HG03575 (cell line): ENCODE measurements at regions not wholly inside any gene's neighbourhood (a gene's known extent, or its start where the extent isn't known, plus 50 kb on each side); places are given as distances from the start of the nearest gene placed in this dataset.
A peak's percentile ranks its signal among the peaks of the same experiment; 100 is the strongest.
"Not testable (repeated sequence)": the region's sequence is repeated elsewhere in the genome, so short reads cannot be mapped to it uniquely, and the experiment has no call there.

Experiments used
- ATAC-seq: cut with Tn5 transposase; IDR thresholded peaks from one replicate; pipeline ENCODE4 v1.9.1; 2021; ENCODE audit not compliant: unreplicated experiment, insufficient number of reproducible peaks, low FRiP score; ENCODE audit errors: extremely low read depth

- no peak for ATAC-seq
These were observed 114.1 kb downstream of the RAB38 start for GRCh38 chr11:88061111-88061510.

GRCh38 chr11:88059326-88059725 lies 115.9 kb downstream of the RAB38 start:
- no peak for ATAC-seq

GRCh38 chr11:88051396-88051795 lies 123.8 kb downstream of the RAB38 start:
- ATAC-seq: no peak

GRCh38 chr11:88050247-88050646 lies 125.0 kb downstream of the RAB38 start:
- no peak for ATAC-seq

- ATAC-seq: not testable (repeated sequence)
These were observed 130.0 kb downstream of the RAB38 start for GRCh38 chr11:88045288-88045687.

- ATAC-seq: not testable (repeated sequence)
These were observed 130.6 kb downstream of the RAB38 start for GRCh38 chr11:88044658-88045057.

- no peak for ATAC-seq
These were observed 132.1 kb downstream of the RAB38 start for GRCh38 chr11:88043149-88043548.

GRCh38 chr11:88042647-88043046 lies 132.6 kb downstream of the RAB38 start:
- ATAC-seq: no peak

GRCh38 chr11:88042238-88042637 lies 133.0 kb downstream of the RAB38 start:
- ATAC-seq: no peak

- no peak for ATAC-seq
These were observed 133.6 kb downstream of the RAB38 start for GRCh38 chr11:88041679-88042078.

- no peak for ATAC-seq
These were observed 135.1 kb downstream of the RAB38 start for GRCh38 chr11:88040148-88040496.

- no peak for ATAC-seq
These were observed 135.6 kb downstream of the RAB38 start for GRCh38 chr11:88039476-88040147.

GRCh38 chr11:88038063-88038462 lies 137.2 kb downstream of the RAB38 start:
- ATAC-seq: no peak

- no peak for ATAC-seq
These were observed 138.5 kb downstream of the RAB38 start for GRCh38 chr11:88036701-88037100.

GRCh38 chr11:88035271-88035670 lies 140.0 kb downstream of the RAB38 start:
- no peak for ATAC-seq

GRCh38 chr11:88017666-88018065 lies 157.6 kb downstream of the RAB38 start:
- ATAC-seq: no peak

- ATAC-seq: peak; percentile 71
These were observed 158.7 kb downstream of the RAB38 start for GRCh38 chr11:88016392-88017170.

- ATAC-seq: no peak
These were observed 160.1 kb downstream of the RAB38 start for GRCh38 chr11:88015170-88015569.

GRCh38 chr11:88013508-88014065 lies 161.7 kb downstream of the RAB38 start:
- no peak for ATAC-seq

GRCh38 chr11:88012456-88012855 lies 162.8 kb downstream of the RAB38 start:
- no peak for ATAC-seq
